Activated naive CD4-positive, alpha-beta T cell treated with anti-CD3 and anti-CD28 coated beads, Interleukin-2, amount 50 U/mL, for 72 hours (primary cell): ENCODE measurements at regions not wholly inside any gene's neighbourhood (a gene's known extent, or its start where the extent isn't known, plus 50 kb on each side); places are given as distances from the start of the nearest gene placed in this dataset.
"Not testable (repeated sequence)": the region's sequence is repeated elsewhere in the genome, so short reads cannot be mapped to it uniquely, and the experiment has no call there.

ENCODE experiments used
- ATAC-seq, 2 donors: fragments of 150-1000 bp; cut with Tn5 transposase; 2 replicates each; pipeline ENCODE4 v1.10.0; 2021; ENCODE audit warnings: mild to moderate bottlenecking in 2 of 2, moderate library complexity in 2 of 2
- DNase-seq, 2 donors: peaks; one replicate each; pipeline ENCODE4 v3.0.0; 2021 to 2022; ENCODE audit warnings: low spot score in 2 of 2
- H3K27ac Mint-ChIP-seq, 2 donors: one replicate each; pipeline ENCODE4 v1.8.0; 2022; ENCODE audit warnings: mild to moderate bottlenecking in 2 of 2, mixed read lengths in 2 of 2
- H3K36me3 Mint-ChIP-seq, 2 donors: one replicate each; pipeline ENCODE4 v1.8.0; 2022; ENCODE audit warnings: mixed read lengths in 2 of 2
- H3K9me3 Mint-ChIP-seq, 2 donors: one replicate each; pipeline ENCODE4 v1.8.0; 2022; ENCODE audit warnings: mixed read lengths in 2 of 2

GRCh38 chr4:114251020-114251419, 271.6 kb upstream of the ARSJ start:
- no peak for ATAC-seq
- Mint-ChIP-seq H3K9me3 (no peaks in the 10 kb centered on the region), H3K27ac (no peak overlapping the region), H3K36me3 (no peaks in the 10 kb centered on the region)
- DNase-seq, result no peak

GRCh38 chr4:114252499-114252898, 273.1 kb upstream of the ARSJ start:
- DNase-seq, result no peak
- Mint-ChIP-seq H3K36me3 (no peaks in the 10 kb centered on the region), H3K27ac (no peak overlapping the region), H3K9me3 (no peaks in the 10 kb centered on the region)
- no peak for ATAC-seq

- H3K27ac Mint-ChIP-seq, result no peak overlapping the region
- DNase-seq (no peak), ATAC-seq (no peak)
- no peaks in the 10 kb centered on the region for H3K9me3 Mint-ChIP-seq
- H3K36me3 Mint-ChIP-seq, result no peaks in the 10 kb centered on the region
Observed at GRCh38 chr4:114257501-114257900, 278.1 kb upstream of the ARSJ start.

- not testable (repeated sequence) for H3K9me3 Mint-ChIP-seq, DNase-seq, H3K27ac Mint-ChIP-seq, H3K36me3 Mint-ChIP-seq, ATAC-seq
Observed at GRCh38 chr4:114262421-114262820, 283.0 kb upstream of the ARSJ start.

GRCh38 chr4:114263233-114263632, 283.8 kb upstream of the ARSJ start:
- no peak overlapping the region for H3K27ac Mint-ChIP-seq

GRCh38 chr4:114264452-114264851, 285.0 kb upstream of the ARSJ start:
- ATAC-seq (no peak), DNase-seq (no peak)
- H3K9me3 Mint-ChIP-seq, result no peaks in the 10 kb centered on the region
- no peak overlapping the region for H3K27ac Mint-ChIP-seq
- no peaks in the 10 kb centered on the region for H3K36me3 Mint-ChIP-seq

More at GRCh38 chr4:114263233-114263632, 283.8 kb upstream of the ARSJ start:
- no peaks in the 10 kb centered on the region for H3K36me3 Mint-ChIP-seq
- no peak for ATAC-seq
- H3K9me3 Mint-ChIP-seq, result no peaks in the 10 kb centered on the region
- DNase-seq, result no peak

GRCh38 chr4:114264877-114265291, 285.4 kb upstream of the ARSJ start:
- H3K9me3 Mint-ChIP-seq, result no peaks in the 10 kb centered on the region
- DNase-seq (no peak), ATAC-seq (no peak)
- H3K27ac Mint-ChIP-seq, result no peak overlapping the region
- H3K36me3 Mint-ChIP-seq, result no peaks in the 10 kb centered on the region

GRCh38 chr4:114265342-114265741, 285.9 kb upstream of the ARSJ start:
- ATAC-seq, result no peak
- H3K9me3 Mint-ChIP-seq, result no peaks in the 10 kb centered on the region
- no peaks in the 10 kb centered on the region for H3K36me3 Mint-ChIP-seq
- no peak for DNase-seq
- H3K27ac Mint-ChIP-seq, result no peak overlapping the region

GRCh38 chr4:114267976-114268375, 288.5 kb upstream of the ARSJ start:
- H3K9me3 Mint-ChIP-seq, result no peaks in the 10 kb centered on the region
- H3K36me3 Mint-ChIP-seq, result no peaks in the 10 kb centered on the region
- DNase-seq (no peak), ATAC-seq (no peak)
- no peak overlapping the region for H3K27ac Mint-ChIP-seq

- ATAC-seq (no peak), DNase-seq (no peak)
- Mint-ChIP-seq H3K27ac (no peak overlapping the region), H3K9me3 (no peaks in the 10 kb centered on the region), H3K36me3 (no peaks in the 10 kb centered on the region)
Observed at GRCh38 chr4:114271031-114271430, 291.6 kb upstream of the ARSJ start.

- DNase-seq (no peak), ATAC-seq (peak; percentile 47 to 76)
- Mint-ChIP-seq H3K9me3 (no peaks in the 10 kb centered on the region), H3K27ac (no peak overlapping the region), H3K36me3 (no peaks in the 10 kb centered on the region)
Observed at GRCh38 chr4:114272226-114272625, 292.8 kb upstream of the ARSJ start.

- no peak for DNase-seq
- Mint-ChIP-seq H3K9me3 (no peaks in the 10 kb centered on the region), H3K27ac (no peak overlapping the region), H3K36me3 (no peaks in the 10 kb centered on the region)
- no peak for ATAC-seq
Observed at GRCh38 chr4:114273238-114273637, 293.8 kb upstream of the ARSJ start.

GRCh38 chr4:114277690-114278089, 298.2 kb upstream of the ARSJ start:
- DNase-seq, result no peak
- ATAC-seq, result no peak
- Mint-ChIP-seq H3K27ac (no peak overlapping the region), H3K36me3 (no peaks in the 10 kb centered on the region), H3K9me3 (no peaks in the 10 kb centered on the region)

GRCh38 chr4:114279066-114279465, 299.6 kb upstream of the ARSJ start:
- DNase-seq, result no peak
- no peak for ATAC-seq
- Mint-ChIP-seq H3K36me3 (no peaks in the 10 kb centered on the region), H3K9me3 (no peaks in the 10 kb centered on the region), H3K27ac (no peak overlapping the region)

- no peaks in the 10 kb centered on the region for H3K36me3 Mint-ChIP-seq
- no peaks in the 10 kb centered on the region for H3K9me3 Mint-ChIP-seq
- ATAC-seq (no peak), DNase-seq (no peak)
- no peak overlapping the region for H3K27ac Mint-ChIP-seq
Observed at GRCh38 chr4:114279711-114280110, 300.3 kb upstream of the ARSJ start.

GRCh38 chr4:114280645-114281044, 301.2 kb upstream of the ARSJ start:
- Mint-ChIP-seq H3K9me3 (no peaks in the 10 kb centered on the region), H3K36me3 (no peaks in the 10 kb centered on the region), H3K27ac (no peak overlapping the region)
- no peak for DNase-seq
- ATAC-seq, result no peak

GRCh38 chr4:114281164-114281960, 301.9 kb upstream of the ARSJ start:
- Mint-ChIP-seq H3K27ac (no peak overlapping the region), H3K9me3 (peaks cover 0 to 4% of the 10 kb centered on the region in 2 donors), H3K36me3 (no peaks in the 10 kb centered on the region)
- ATAC-seq, result no peak
- no peak for DNase-seq

GRCh38 chr4:114282937-114283336, 303.5 kb upstream of the ARSJ start:
- H3K27ac Mint-ChIP-seq, result no peak overlapping the region
- ATAC-seq, result no peak
- no peaks in the 10 kb centered on the region for H3K36me3 Mint-ChIP-seq
- peaks cover 0 to 4% of the 10 kb centered on the region in 2 donors for H3K9me3 Mint-ChIP-seq
- no peak for DNase-seq
